ENCODE measurements at regions not wholly inside any gene's neighbourhood (a gene's known extent, or its start where the extent isn't known, plus 50 kb on each side); places are given as distances from the start of the nearest gene placed in this dataset.

- no peaks in the 10 kb centered on the region for H3K4me1 ChIP-seq
- no peak overlapping the region for H3K4me3 ChIP-seq
- H3K27ac ChIP-seq = no peak overlapping the region
- DNase-seq (ENCODE audit: low spot score in 2 of 2) = no peak
- TF ChIP-seq CTCF (IDR thresholded peaks at IDR 0.05) = no peak
- H3K9me3 ChIP-seq = no peaks in the 10 kb centered on the region
- intact Hi-C loops (cut with DNase I) = no loop called here
- H3K36me3 ChIP-seq = no peaks in the 10 kb centered on the region
- H3K27me3 ChIP-seq = no peaks in the 10 kb centered on the region
Measured at GRCh38 chr9:119853126-119853525, 483.9 kb upstream of the BRINP1 start.

GRCh38 chr9:119852390-119852789 lies 483.2 kb upstream of the BRINP1 start:
- intact Hi-C loops (cut with DNase I) = no loop called here
- H3K36me3 ChIP-seq = no peaks in the 10 kb centered on the region
- no peaks in the 10 kb centered on the region for H3K9me3 ChIP-seq
- TF ChIP-seq CTCF (IDR thresholded peaks at IDR 0.05) = no peak
- no peak for DNase-seq (ENCODE audit: low spot score in 2 of 2)
- no peaks in the 10 kb centered on the region for H3K4me1 ChIP-seq
- no peak overlapping the region for H3K4me3 ChIP-seq
- no peaks in the 10 kb centered on the region for H3K27me3 ChIP-seq
- H3K27ac ChIP-seq = no peak overlapping the region

- H3K4me3 ChIP-seq = no peak overlapping the region
- no peak for DNase-seq (ENCODE audit: low spot score in 2 of 2)
- no peak for TF ChIP-seq CTCF (IDR thresholded peaks at IDR 0.05)
Measured at GRCh38 chr9:119844431-119844830, 475.2 kb upstream of the BRINP1 start.

GRCh38 chr9:119841016-119841415 lies 471.8 kb upstream of the BRINP1 start:
- intact Hi-C loops (cut with DNase I) = no loop called here
- no peaks in the 10 kb centered on the region for H3K9me3 ChIP-seq
- H3K27me3 ChIP-seq = no peaks in the 10 kb centered on the region
- no peak overlapping the region for H3K27ac ChIP-seq
- no peaks in the 10 kb centered on the region for H3K36me3 ChIP-seq
- DNase-seq (ENCODE audit: low spot score in 2 of 2) = no peak
- TF ChIP-seq CTCF (IDR thresholded peaks at IDR 0.05) = no peak
- H3K4me1 ChIP-seq = peaks cover 0 to 3% of the 10 kb centered on the region in 2 donors
- H3K4me3 ChIP-seq = no peak overlapping the region

More at GRCh38 chr9:119844431-119844830, 475.2 kb upstream of the BRINP1 start:
- Histone ChIP-seq H3K27me3 (no peaks in the 10 kb centered on the region), H3K36me3 (no peaks in the 10 kb centered on the region), H3K27ac (no peak overlapping the region), H3K9me3 (no peaks in the 10 kb centered on the region), H3K4me1 (peaks cover 0 to 3% of the 10 kb centered on the region in 2 donors)
- intact Hi-C loops (cut with DNase I) = no loop called here

GRCh38 chr9:119839888-119840287 lies 470.7 kb upstream of the BRINP1 start:
- no peak for TF ChIP-seq CTCF (IDR thresholded peaks at IDR 0.05)
- Histone ChIP-seq H3K27me3 (no peaks in the 10 kb centered on the region), H3K36me3 (no peaks in the 10 kb centered on the region), H3K27ac (no peak overlapping the region), H3K4me3 (peak overlapping the region in 1 of 2 donors; percentile 22), H3K9me3 (no peaks in the 10 kb centered on the region), H3K4me1 (peaks cover 0 to 3% of the 10 kb centered on the region in 2 donors)
- intact Hi-C loops (cut with DNase I) = no loop called here
- DNase-seq (ENCODE audit: low spot score in 2 of 2) = no peak

GRCh38 chr9:119838210-119838609 lies 469.0 kb upstream of the BRINP1 start:
- Histone ChIP-seq H3K4me3 (no peak overlapping the region), H3K4me1 (peaks cover 0 to 3% of the 10 kb centered on the region in 2 donors), H3K36me3 (no peaks in the 10 kb centered on the region), H3K27me3 (no peaks in the 10 kb centered on the region), H3K9me3 (no peaks in the 10 kb centered on the region), H3K27ac (no peak overlapping the region)
- no peak for TF ChIP-seq CTCF (IDR thresholded peaks at IDR 0.05)
- DNase-seq (ENCODE audit: low spot score in 2 of 2) = no peak
- intact Hi-C loops (cut with DNase I) = no loop called here

Data from ascending aorta (tissue), 2 donors.